GM12878 (cell line): ENCODE measurements at regions not wholly inside any gene's neighbourhood (a gene's known extent, or its start where the extent isn't known, plus 50 kb on each side); places are given as distances from the start of the nearest gene placed in this dataset.

Experiments used
- ATAC-seq: fragments of 200-7000 bp; cut with Tn5 transposase; 3 replicates; pipeline ENCODE4 v1.9.1; 2020; ENCODE audit warnings: mild to moderate bottlenecking, moderate library complexity
- BruUV-seq: library from RNA; stranded (reverse); fragments of 400-500 nt; replicated peaks from 2 replicates; lab custom pipeline; 2021; lab: Mats Ljungman, UMichigan
- CTCF ChIA-PET: fragments of 300-600 bp; sonication (Branson Sonifier 250); formaldehyde crosslinking; extraction: SDS; loops from one replicate; lab custom pipeline; 2021; ENCODE audit warnings: inconsistent platforms; lab: Yijun Ruan, JAX
- POLR2A ChIA-PET: fragments of 350-600 bp; formaldehyde crosslinking; extraction: SDS; loops from one replicate; lab custom pipeline; 2021; ENCODE audit warnings: inconsistent platforms; lab: Charles Lee
- RAD21 ChIA-PET: fragments of 300-600 bp; sonication (Branson Sonifier 250); formaldehyde crosslinking; loops from one replicate; lab custom pipeline; 2023; ENCODE audit warnings: antibody characterized with exemption; ENCODE audit not compliant: unreplicated experiment; lab: Charles Lee
- SMC1A ChIA-PET: fragments of 300-600 bp; sonication (Branson Sonifier 250); formaldehyde crosslinking; loops from one replicate; lab custom pipeline; 2023; ENCODE audit not compliant: unreplicated experiment, uncharacterized antibody; lab: Charles Lee
- DNase-seq: peaks from one replicate; pipeline ENCODE4 v3.0.0-alpha.2; 2011; ENCODE audit warnings: low read depth, low spot score
- FAIRE-seq: peaks from 3 replicates; lab custom pipeline; 2011; peaks lifted over from hg19 to GRCh38; lab: Jason Lieb, UNC
- H2AFZ ChIP-seq: 2 replicates; pipeline ENCODE4 v1.6.0; 2011; ENCODE audit warnings: low read depth, low read length, control low read depth; ENCODE audit not compliant: control insufficient read depth
- H3K27ac ChIP-seq: 2 replicates; pipeline ENCODE4 v1.5.1; 2011; ENCODE audit warnings: control low read depth; ENCODE audit not compliant: control insufficient read depth, insufficient read depth
- H3K27me3 ChIP-seq, 2 experiments: replicated peaks in 1 of 2; 2 replicates each; pipeline versions ENCODE4 v1.6.0 to v1.6.1; 2011; ENCODE audit warnings: low read length in 1 of 2; ENCODE audit not compliant: control insufficient read depth in 2 of 2, insufficient read depth in 2 of 2
- H3K36me3 ChIP-seq, 2 experiments: 2 replicates each; pipeline ENCODE4 v1.5.1; 2011; ENCODE audit warnings: low read length in 1 of 2; ENCODE audit not compliant: control insufficient read depth in 2 of 2, insufficient read depth in 2 of 2
- H3K4me1 ChIP-seq: 2 replicates; pipeline ENCODE4 v1.6.1; 2011; ENCODE audit warnings: mild to moderate bottlenecking, low read length, moderate library complexity, mixed read lengths; ENCODE audit not compliant: control insufficient read depth, insufficient read depth
- H3K4me2 ChIP-seq: 2 replicates; pipeline ENCODE4 v1.6.0; 2011; ENCODE audit warnings: control low read depth; ENCODE audit not compliant: control insufficient read depth, insufficient read depth
- H3K4me3 ChIP-seq: fragments of 200-600 bp; sonication (generic); 2 replicates; pipeline ENCODE4 v1.5.1; 2016
- H3K79me2 ChIP-seq: 2 replicates; pipeline ENCODE4 v1.6.0; 2011; ENCODE audit warnings: low read length; ENCODE audit not compliant: control insufficient read depth, insufficient read depth
- H3K9ac ChIP-seq: 2 replicates; pipeline ENCODE4 v1.8.0; 2011; ENCODE audit warnings: low read length, control low read depth, mixed read lengths; ENCODE audit not compliant: control insufficient read depth, insufficient read depth
- H3K9me3 ChIP-seq: replicated peaks from 3 replicates; pipeline ENCODE4 v1.5.1; 2011; ENCODE audit warnings: mild to moderate bottlenecking, low read length; ENCODE audit not compliant: control insufficient read depth, insufficient read depth
- H4K20me1 ChIP-seq: 2 replicates; pipeline ENCODE4 v1.6.0; 2011; ENCODE audit not compliant: control insufficient read depth, insufficient read depth
- FOXM1 ChIP-seq: IDR thresholded peaks from 2 replicates; pipeline ENCODE4 v1.6.1; 2012; ENCODE audit warnings: low read depth, mild to moderate bottlenecking, inconsistent platforms, low read length, moderate library complexity
- NR2C1 ChIP-seq: fragments of 450-650 bp; IDR thresholded peaks from 2 replicates; pipeline ENCODE4 v1.6.1; 2017; ENCODE audit warnings: antibody characterized with exemption, mild to moderate bottlenecking, moderate library complexity
- ZBTB33 ChIP-seq: fragments of 450-650 bp; IDR thresholded peaks from 2 replicates; pipeline ENCODE4 v1.6.1; 2017; ENCODE audit warnings: mild to moderate bottlenecking
- ZNF592 ChIP-seq: fragments of 450-650 bp; IDR thresholded peaks from 2 replicates; pipeline ENCODE4 v1.6.1; 2017; ENCODE audit warnings: mild to moderate bottlenecking, moderate library complexity
- WGBS: methylation state at CpG from one replicate; pipeline ENCODE4 v1.1.6; 2016; ENCODE audit warnings: low lambda C conversion rate; ENCODE audit not compliant: insufficient replicate concordance, insufficient coverage; ENCODE audit errors: missing lambda C conversion rate; 5-methylcytosine and 5-hydroxymethylcytosine counted together
- in situ Hi-C: fragments of 300-500 bp; cut with MboI; formaldehyde crosslinking; loops from 9 replicates; pipeline ENCODE4 v1.14.3; 2018; ENCODE audit warnings: mixed read lengths
- intact Hi-C: fragments of 100-400 bp; cut with micrococcal nuclease; formaldehyde crosslinking; loops from one replicate; pipeline ENCODE4 v1.14.2; 2022; ENCODE audit not compliant: unreplicated experiment

- FAIRE-seq = no peak
- Histone ChIP-seq H3K9me3 (no peaks in the 10 kb centered on the region), H3K9ac (no peak overlapping the region), H4K20me1 (no peaks in the 10 kb centered on the region), H3K4me1 (no peaks in the 10 kb centered on the region), H3K27me3 (no peaks in the 10 kb centered on the region; a peak in 2 of 4 replicates), H3K4me2 (no peak overlapping the region), H2AFZ (no peak overlapping the region), H3K4me3 (no peak overlapping the region), H3K36me3 (no peaks in the 10 kb centered on the region), H3K27ac (no peak overlapping the region)
- ChIA-PET SMC1A (no interaction called here), RAD21 (no interaction called here), CTCF (no interaction called here), POLR2A (no interaction called here)
- ATAC-seq = no peak
- no peak for DNase-seq
- no TSS peak for BruUV-seq
- intact Hi-C loops = no loop called here
- TF ChIP-seq ZNF592 = no peak
- no peak for TF ChIP-seq FOXM1
- TF ChIP-seq ZBTB33 = no peak
- TF ChIP-seq NR2C1 = no peak
- TF ChIP-seq, all 136 proteins: peak for 0
- H3K79me2 ChIP-seq = no peaks in the 10 kb centered on the region
- WGBS = 58% methylated on average over 5 of the region's 5 CpGs
- in situ Hi-C loops = no loop called here
Measured at GRCh38 chr2:237179161-237179560, 93.5 kb downstream of the COPS8 start.
